ENCODE measurements at regions not wholly inside any gene's neighbourhood (a gene's known extent, or its start where the extent isn't known, plus 50 kb on each side); places are given as distances from the start of the nearest gene placed in this dataset.

- no peak for ATAC-seq
Measured at GRCh38 chr6:130676773-130677144, 150.4 kb upstream of the SMLR1 start.

GRCh38 chr6:130677312-130677711 is 149.9 kb upstream of the SMLR1 start:
- in situ Hi-C loops (cut with HindIII; ENCODE audit: low pct_unique_long_range_greater_than_20kb, low sequenced_read_pairs) (no loop called here), intact Hi-C loops (cut with micrococcal nuclease; ENCODE audit: unreplicated experiment) (no loop called here)
- Histone ChIP-seq H3K4me1 (ENCODE audit: control insufficient read depth, insufficient read depth, low read length) (no peaks in the 10 kb centered on the region), H3K36me3 (ENCODE audit: control insufficient read depth, insufficient read depth, low read length) (no peaks in the 10 kb centered on the region), H3K27me3 (ENCODE audit: control insufficient read depth, insufficient read depth, low read length) (no peaks in the 10 kb centered on the region), H3K4me3 (ENCODE audit: low read depth in 2 of 2, low read length in 2 of 2) (no peak overlapping the region), H3K9me3 (ENCODE audit: control insufficient read depth, insufficient read depth, low read depth, low read length) (no peaks in the 10 kb centered on the region), H3K27ac (ENCODE audit: low read length) (no peak overlapping the region)
- POLR2A ChIA-PET = no interaction called here
- DNase-seq (ENCODE audit: low read depth, low spot score) = no peak
- ATAC-seq = no peak
- no TSS peak for BruUV-seq (replicated peaks)
- TF ChIP-seq, protein P1, sequence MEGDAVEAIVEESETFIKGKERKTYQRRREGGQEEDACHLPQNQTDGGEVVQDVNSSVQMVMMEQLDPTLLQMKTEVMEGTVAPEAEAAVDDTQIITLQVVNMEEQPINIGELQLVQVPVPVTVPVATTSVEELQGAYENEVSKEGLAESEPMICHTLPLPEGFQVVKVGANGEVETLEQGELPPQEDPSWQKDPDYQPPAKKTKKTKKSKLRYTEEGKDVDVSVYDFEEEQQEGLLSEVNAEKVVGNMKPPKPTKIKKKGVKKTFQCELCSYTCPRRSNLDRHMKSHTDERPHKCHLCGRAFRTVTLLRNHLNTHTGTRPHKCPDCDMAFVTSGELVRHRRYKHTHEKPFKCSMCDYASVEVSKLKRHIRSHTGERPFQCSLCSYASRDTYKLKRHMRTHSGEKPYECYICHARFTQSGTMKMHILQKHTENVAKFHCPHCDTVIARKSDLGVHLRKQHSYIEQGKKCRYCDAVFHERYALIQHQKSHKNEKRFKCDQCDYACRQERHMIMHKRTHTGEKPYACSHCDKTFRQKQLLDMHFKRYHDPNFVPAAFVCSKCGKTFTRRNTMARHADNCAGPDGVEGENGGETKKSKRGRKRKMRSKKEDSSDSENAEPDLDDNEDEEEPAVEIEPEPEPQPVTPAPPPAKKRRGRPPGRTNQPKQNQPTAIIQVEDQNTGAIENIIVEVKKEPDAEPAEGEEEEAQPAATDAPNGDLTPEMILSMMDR (IDR thresholded peaks at IDR 0.05) = no peak
- no peak for TF ChIP-seq TCF7L2 (IDR thresholded peaks at IDR 0.05; ENCODE audit: low read depth, low read length)
- no peak for TF ChIP-seq REST (IDR thresholded peaks at IDR 0.05; ENCODE audit: insufficient read depth in 1 of 2, low read depth in 2 of 2, low read length in 1 of 2)
- TF ChIP-seq SIN3A (IDR thresholded peaks at IDR 0.05; ENCODE audit: borderline replicate concordance, insufficient read depth, low read depth, low read length) = no peak
- TF ChIP-seq POLR2AphosphoS5 (IDR thresholded peaks at IDR 0.05; ENCODE audit: low read depth, low read length) = no peak
- CTCF ChIA-PET = no interaction called here

More at GRCh38 chr6:130676773-130677144, 150.4 kb upstream of the SMLR1 start:
- Histone ChIP-seq H3K27ac (ENCODE audit: low read length) (no peak overlapping the region), H3K9me3 (ENCODE audit: control insufficient read depth, insufficient read depth, low read depth, low read length) (no peaks in the 10 kb centered on the region), H3K27me3 (ENCODE audit: control insufficient read depth, insufficient read depth, low read length) (no peaks in the 10 kb centered on the region), H3K4me1 (ENCODE audit: control insufficient read depth, insufficient read depth, low read length) (no peaks in the 10 kb centered on the region), H3K4me3 (ENCODE audit: low read depth in 2 of 2, low read length in 2 of 2) (no peak overlapping the region), H3K36me3 (ENCODE audit: control insufficient read depth, insufficient read depth, low read length) (no peaks in the 10 kb centered on the region)
- intact Hi-C loops (cut with micrococcal nuclease; ENCODE audit: unreplicated experiment) (no loop called here), in situ Hi-C loops (cut with HindIII; ENCODE audit: low pct_unique_long_range_greater_than_20kb, low sequenced_read_pairs) (no loop called here)
- CTCF ChIA-PET = no interaction called here
- no peak for TF ChIP-seq TCF7L2 (IDR thresholded peaks at IDR 0.05; ENCODE audit: low read depth, low read length)
- no peak for DNase-seq (ENCODE audit: low read depth, low spot score)
- POLR2A ChIA-PET = no interaction called here
- BruUV-seq (replicated peaks) = no TSS peak

GRCh38 chr6:130677766-130678165 is 149.4 kb upstream of the SMLR1 start:
- ChIA-PET POLR2A (no interaction called here), CTCF (no interaction called here)
- intact Hi-C loops (cut with micrococcal nuclease; ENCODE audit: unreplicated experiment) (no loop called here), in situ Hi-C loops (cut with HindIII; ENCODE audit: low pct_unique_long_range_greater_than_20kb, low sequenced_read_pairs) (no loop called here)
- H3K9me3 ChIP-seq (ENCODE audit: control insufficient read depth, insufficient read depth, low read depth, low read length) = no peaks in the 10 kb centered on the region
- no peak overlapping the region for H3K27ac ChIP-seq (ENCODE audit: low read length)
- H3K4me3 ChIP-seq (ENCODE audit: low read depth in 2 of 2, low read length in 2 of 2) = no peak overlapping the region
- no peaks in the 10 kb centered on the region for H3K4me1 ChIP-seq (ENCODE audit: control insufficient read depth, insufficient read depth, low read length)
- no peak for DNase-seq (ENCODE audit: low read depth, low spot score)
- no TSS peak for BruUV-seq (replicated peaks)
- H3K36me3 ChIP-seq (ENCODE audit: control insufficient read depth, insufficient read depth, low read length) = no peaks in the 10 kb centered on the region
- no peak for ATAC-seq
- no peaks in the 10 kb centered on the region for H3K27me3 ChIP-seq (ENCODE audit: control insufficient read depth, insufficient read depth, low read length)
- no peak for TF ChIP-seq POLR2AphosphoS5 (IDR thresholded peaks at IDR 0.05; ENCODE audit: low read depth, low read length)
- no peak for TF ChIP-seq REST (IDR thresholded peaks at IDR 0.05; ENCODE audit: insufficient read depth in 1 of 2, low read depth in 2 of 2, low read length in 1 of 2)
- no peak for TF ChIP-seq TCF7L2 (IDR thresholded peaks at IDR 0.05; ENCODE audit: low read depth, low read length)
- no peak for TF ChIP-seq SIN3A (IDR thresholded peaks at IDR 0.05; ENCODE audit: borderline replicate concordance, insufficient read depth, low read depth, low read length)
- TF ChIP-seq, protein P1 (IDR thresholded peaks at IDR 0.05) = no peak
